GM13976 (cell line): ENCODE measurements at regions not wholly inside any gene's neighbourhood (a gene's known extent, or its start where the extent isn't known, plus 50 kb on each side); places are given as distances from the start of the nearest gene placed in this dataset.
"Not testable (repeated sequence)": the region's sequence is repeated elsewhere in the genome, so short reads cannot be mapped to it uniquely, and the experiment has no call there.

ENCODE experiments used
- DNase-seq: peaks from one replicate; pipeline ENCODE4 v3.0.0; 2012; ENCODE audit warnings: low spot score
- CTCF ChIP-seq: IDR thresholded peaks from 2 replicates; pipeline ENCODE4 v1.5.1; 2012; ENCODE audit warnings: borderline replicate concordance, mild to moderate bottlenecking; ENCODE audit not compliant: insufficient read depth; ENCODE audit errors: extremely low read depth, missing control alignments, control extremely low read depth
- in situ Hi-C: fragments of 300-500 bp; cut with MboI; formaldehyde crosslinking; loops from one replicate; pipeline ENCODE4 v1.12.0; 2022; ENCODE audit warnings: low sequenced_read_pairs, mixed read lengths, inconsistent platforms; ENCODE audit not compliant: unreplicated experiment

GRCh38 chr20:12110274-12110673, 192.6 kb downstream of the BTBD3 start:
- no peak for TF ChIP-seq CTCF
- DNase-seq, result no peak
- in situ Hi-C loops, result no loop called here

- DNase-seq, result no peak
- no peak for TF ChIP-seq CTCF
- in situ Hi-C loops, result no loop called here
These were observed 193.0 kb downstream of the BTBD3 start for GRCh38 chr20:12110711-12111110.

- DNase-seq, result no peak
- TF ChIP-seq CTCF, result no peak
- in situ Hi-C loops, result no loop called here
These were observed 193.9 kb downstream of the BTBD3 start for GRCh38 chr20:12111431-12112088.

GRCh38 chr20:12112089-12112474, 194.4 kb downstream of the BTBD3 start:
- in situ Hi-C loops, result no loop called here
- no peak for TF ChIP-seq CTCF
- DNase-seq, result no peak

GRCh38 chr20:12112665-12113064, 195.0 kb downstream of the BTBD3 start:
- DNase-seq, result no peak
- in situ Hi-C loops, result no loop called here
- no peak for TF ChIP-seq CTCF

GRCh38 chr20:12113075-12113467, 195.4 kb downstream of the BTBD3 start:
- TF ChIP-seq CTCF, result no peak
- DNase-seq, result no peak
- in situ Hi-C loops, result no loop called here

GRCh38 chr20:12113468-12114371, 196.0 kb downstream of the BTBD3 start:
- DNase-seq, result no peak
- no peak for TF ChIP-seq CTCF
- in situ Hi-C loops, result no loop called here

- in situ Hi-C loops, DNase-seq: not testable (repeated sequence)
These were observed 211.4 kb downstream of the BTBD3 start for GRCh38 chr20:12129114-12129513.

GRCh38 chr20:12129532-12129931, 211.8 kb downstream of the BTBD3 start:
- DNase-seq, in situ Hi-C loops: not testable (repeated sequence)
